Fibroblast of skin of back (primary cell): ENCODE measurements at regions not wholly inside any gene's neighbourhood (a gene's known extent, or its start where the extent isn't known, plus 50 kb on each side); places are given as distances from the start of the nearest gene placed in this dataset.

Source experiments
- DNase-seq: peaks from one replicate; pipeline ENCODE4 v3.0.0-alpha.2; 2013

DNA sequence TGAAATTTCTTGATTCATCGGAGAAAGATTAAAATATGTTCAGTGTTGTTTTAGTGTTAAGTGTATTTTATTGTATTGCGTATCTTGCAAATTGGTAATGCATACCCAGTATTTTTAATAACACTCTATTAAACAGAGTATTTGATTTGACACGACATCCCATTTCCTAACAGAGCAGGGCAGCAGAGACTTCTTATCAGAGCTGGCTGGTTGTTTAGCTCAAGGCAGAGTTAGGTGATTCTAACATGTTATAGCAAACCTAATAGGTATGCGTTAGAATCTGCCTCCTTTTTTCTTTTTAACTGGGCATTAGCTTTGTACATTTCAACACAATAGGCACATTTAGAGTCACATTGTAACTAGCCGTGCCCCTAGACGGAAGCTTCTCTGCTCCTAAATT, 57.1 kb upstream of the CELF2 start:
- DNase-seq, result no peak

DNA sequence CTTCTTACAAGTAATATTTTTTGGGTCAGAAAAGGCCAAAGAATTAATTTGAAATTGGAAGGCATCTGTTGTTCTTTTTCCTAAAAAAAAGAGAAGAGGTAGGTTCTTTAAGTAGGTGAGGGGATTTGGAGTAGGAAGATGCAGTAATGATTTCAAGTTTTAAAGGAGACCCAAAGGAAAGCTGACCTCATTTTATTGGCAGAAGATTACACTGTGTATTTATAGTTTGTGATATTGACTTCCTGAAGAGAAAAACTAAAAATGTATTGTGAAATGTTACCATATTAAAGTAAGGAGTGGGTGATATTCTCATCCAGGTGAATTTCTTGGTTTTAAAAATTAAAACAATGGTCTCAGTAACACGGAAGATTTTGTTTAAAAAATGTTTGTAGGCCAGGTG, 56.6 kb upstream of the CELF2 start:
- DNase-seq, result no peak

GRCh38 chr10:10967029-10967428, 50.6 kb upstream of the CELF2 start:
- no peak for DNase-seq

DNA sequence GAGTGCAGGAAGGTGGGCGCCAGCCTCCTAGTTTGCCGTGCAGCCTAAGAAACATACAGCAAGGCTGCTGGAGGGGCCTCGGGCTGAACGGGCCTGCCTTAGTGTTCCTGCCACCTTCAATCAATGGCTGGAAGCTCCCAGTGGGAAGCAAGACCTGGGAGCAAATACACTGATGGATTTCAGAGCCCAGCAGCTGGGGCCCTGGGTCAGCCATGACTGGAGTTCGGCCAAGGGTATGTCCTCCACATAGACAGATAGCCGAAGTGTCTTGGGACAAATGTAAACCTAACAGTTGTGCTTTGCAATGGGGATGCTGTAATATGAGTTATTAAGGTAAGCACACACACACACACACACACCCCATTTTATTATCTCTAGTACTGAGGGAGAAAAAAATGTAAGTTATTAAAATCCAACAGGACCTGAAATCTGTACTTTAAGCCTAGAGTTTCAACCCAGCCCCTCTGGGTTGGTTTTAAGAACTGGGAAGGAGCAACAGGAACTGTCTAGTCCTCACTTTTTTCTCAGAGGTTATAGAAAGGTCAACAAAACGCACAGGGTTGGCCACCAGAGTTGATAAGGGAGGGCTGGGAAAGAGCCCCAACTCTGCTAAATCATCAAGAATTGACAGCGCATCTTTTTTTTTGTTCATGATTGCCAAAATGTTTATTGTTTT, 50.0 kb upstream of the CELF2 start:
- DNase-seq, result no peak
